Stimulated activated CD4-positive, alpha-beta T cell treated with anti-CD3 and anti-CD28 coated beads, Interleukin-2, amount 100 ng/mL, for 4 hours (primary cell): ENCODE measurements at regions not wholly inside any gene's neighbourhood (a gene's known extent, or its start where the extent isn't known, plus 50 kb on each side); places are given as distances from the start of the nearest gene placed in this dataset.
"Not testable (repeated sequence)": the region's sequence is repeated elsewhere in the genome, so short reads cannot be mapped to it uniquely, and the experiment has no call there.

Experiments used
- DNase-seq: peaks from one replicate; pipeline ENCODE4 v3.0.0-alpha.2; 2020; ENCODE audit warnings: low read depth

DNA sequence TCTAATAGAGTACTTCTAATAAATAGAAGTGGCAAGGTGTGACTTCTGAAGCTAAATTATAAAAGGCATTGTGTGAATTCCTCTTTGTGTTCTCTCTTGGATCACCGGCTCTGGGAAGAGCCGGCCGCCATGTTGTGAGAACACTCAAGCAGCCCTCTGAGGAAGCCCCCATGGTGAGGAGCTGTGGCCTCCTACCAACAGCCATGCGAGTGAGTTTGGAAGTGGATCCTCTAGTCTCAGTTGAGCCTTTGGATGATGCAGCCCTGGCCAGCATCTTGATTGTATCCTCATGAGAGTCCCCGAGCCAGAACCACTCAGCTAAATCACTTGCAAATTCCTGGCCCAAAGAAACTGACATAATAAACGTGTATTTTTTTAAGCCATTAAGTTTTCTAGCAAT is 94.5 kb upstream of the CARD11 start:
- no peak for DNase-seq

- DNase-seq: no peak
These were observed 95.3 kb upstream of the CARD11 start for GRCh38 chr7:3138997-3139396.

GRCh38 chr7:3140834-3141233 is 97.2 kb upstream of the CARD11 start:
- no peak for DNase-seq

DNA sequence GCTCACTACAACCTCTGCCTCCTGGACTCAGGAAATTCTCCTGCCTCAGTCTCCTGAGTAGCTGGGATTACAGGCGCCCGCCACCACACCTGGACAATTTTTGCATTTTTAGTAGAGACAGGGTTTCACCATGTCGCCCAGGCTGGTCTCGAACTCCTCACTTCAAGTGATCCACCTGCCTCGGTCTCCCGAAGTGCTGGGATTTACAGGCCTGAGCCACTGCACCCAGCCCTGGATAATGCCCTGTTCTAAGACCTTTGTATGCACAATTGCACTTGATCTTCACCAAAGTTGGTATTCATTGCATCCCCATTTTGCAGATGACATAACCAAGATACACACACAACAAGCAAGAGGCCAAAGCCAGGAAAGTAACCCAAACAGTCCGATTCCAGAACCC is 97.7 kb upstream of the CARD11 start:
- no peak for DNase-seq

- no peak for DNase-seq
These were observed 100.5 kb upstream of the CARD11 start for GRCh38 chr7:3143869-3144775.

DNA sequence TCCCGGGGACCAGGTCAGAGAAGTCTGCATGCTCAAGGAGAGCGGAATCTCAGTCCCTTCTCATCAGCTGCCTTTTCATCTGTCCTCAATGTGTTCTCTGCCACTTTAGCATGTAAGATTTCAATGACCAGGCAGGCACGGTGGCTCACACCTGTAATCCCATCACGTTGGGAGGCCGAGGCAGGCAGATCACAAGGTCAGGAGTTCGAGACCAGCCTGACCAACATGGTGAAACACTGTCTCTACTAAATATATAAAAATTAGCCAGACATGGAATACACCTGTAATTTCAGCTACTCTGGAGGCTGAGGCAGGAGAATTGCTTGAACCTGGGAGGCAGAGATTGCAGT is 101.1 kb upstream of the CARD11 start:
- not testable (repeated sequence) for DNase-seq

DNA sequence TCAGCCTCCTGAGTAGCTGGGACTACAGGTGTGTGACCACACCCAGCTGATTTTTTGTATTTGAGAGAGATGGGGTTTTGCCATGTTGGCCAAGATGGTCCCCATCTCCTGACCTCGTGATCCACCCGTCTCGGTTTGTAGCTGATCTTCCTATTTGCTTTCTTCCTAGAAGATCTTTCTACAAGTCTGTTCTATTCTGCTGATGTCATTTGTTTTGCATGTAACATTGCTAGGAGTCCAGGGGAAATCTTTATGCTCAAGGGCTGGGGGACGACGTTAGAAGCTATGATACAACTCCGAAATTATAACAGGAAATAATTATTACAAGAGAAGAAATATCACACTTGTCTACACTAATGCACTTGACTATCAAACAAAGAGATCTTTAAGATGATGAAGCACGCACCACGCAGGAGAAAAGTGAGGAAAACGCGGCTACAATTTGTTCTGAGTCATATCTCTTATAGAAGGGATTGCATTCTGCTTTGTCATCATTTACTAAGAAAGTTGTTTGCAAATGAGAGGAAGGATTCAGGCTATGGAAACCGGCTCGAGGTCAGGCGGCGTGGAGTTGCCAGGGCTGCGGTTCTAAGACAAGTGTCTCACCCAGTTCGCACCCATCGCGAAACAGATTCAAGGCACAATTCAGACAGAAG is 103.0 kb upstream of the CARD11 start:
- no peak for DNase-seq

GRCh38 chr7:3148471-3148870 is 104.8 kb upstream of the CARD11 start:
- not testable (repeated sequence) for DNase-seq

DNA sequence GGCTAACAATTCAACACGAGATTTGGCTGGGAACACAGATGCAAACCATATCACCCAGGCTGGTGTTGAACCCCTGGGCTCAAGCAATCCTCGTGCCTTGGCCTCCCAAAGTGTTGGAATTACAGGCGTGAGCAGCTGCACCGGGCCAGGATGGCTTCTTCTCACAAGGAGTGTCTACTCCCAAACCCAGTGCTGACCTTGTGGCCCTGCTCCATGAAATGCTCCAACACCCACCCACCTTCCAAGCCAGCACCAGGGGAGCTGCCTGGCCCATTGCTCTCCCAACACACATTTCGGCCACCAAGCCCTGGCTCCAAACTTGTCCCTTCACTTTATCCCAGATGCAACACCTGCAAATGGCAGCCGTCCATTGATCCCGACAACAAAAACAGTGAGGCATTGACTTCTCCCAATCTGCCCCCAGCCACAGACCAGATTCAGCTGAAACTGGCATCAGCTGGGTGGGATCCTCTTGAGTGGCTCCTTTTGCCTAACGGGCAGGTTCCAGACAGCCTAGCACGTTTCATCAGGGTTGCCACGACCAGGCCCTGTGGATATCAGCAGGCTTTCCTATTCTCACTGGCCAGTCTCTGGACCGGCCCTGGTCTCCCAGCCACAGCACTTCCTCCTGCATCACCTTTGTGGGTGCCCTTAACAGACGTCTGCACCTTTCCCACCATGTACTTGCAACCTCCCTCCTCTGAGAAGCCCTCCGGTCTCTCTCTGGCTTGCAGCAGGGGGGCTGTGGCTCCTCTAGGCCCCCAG is 105.7 kb upstream of the CARD11 start:
- no peak for DNase-seq

DNA sequence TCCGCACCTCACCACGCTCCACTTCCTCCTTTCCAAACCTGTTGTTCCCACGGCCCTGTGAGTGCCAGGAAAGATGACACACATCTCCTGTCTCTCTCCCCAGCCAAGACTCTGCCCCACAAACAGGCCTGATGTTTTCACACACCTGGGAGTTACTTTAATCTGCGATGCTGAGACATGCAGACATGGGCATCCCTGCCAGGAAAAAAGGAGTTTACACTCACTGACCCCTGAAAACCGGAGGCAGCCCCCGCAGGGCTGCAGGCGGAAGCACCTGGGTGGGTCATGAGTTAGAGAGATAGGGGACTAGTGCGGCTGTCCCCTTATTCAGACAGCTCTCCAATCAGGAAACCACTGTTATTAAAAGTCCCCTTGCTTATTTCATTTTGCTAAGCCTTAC is 106.4 kb upstream of the CARD11 start:
- DNase-seq: no peak

DNA sequence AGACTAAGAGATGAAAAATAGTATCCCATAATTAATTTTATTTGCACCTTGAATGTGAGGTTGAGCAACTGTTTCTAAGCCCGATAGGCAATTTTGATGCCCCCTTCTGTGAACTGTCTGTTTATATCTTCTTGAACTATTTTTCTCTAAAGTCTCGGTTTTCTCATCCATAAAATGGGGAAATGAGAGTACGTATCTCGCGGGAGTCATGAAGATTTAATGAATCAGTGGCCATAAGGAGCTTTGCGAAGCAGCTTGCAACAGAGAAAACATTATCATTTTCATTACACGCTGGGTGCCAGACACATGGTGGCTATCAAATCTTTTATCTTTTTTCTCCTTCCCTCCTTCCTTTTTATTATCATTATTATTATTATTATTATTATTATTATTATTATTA is 108.1 kb upstream of the CARD11 start:
- DNase-seq: no peak

- DNase-seq: no peak
These were observed 109.0 kb upstream of the CARD11 start for GRCh38 chr7:3152714-3153113.

GRCh38 chr7:3153118-3153517 is 109.5 kb upstream of the CARD11 start:
- DNase-seq: no peak

DNA sequence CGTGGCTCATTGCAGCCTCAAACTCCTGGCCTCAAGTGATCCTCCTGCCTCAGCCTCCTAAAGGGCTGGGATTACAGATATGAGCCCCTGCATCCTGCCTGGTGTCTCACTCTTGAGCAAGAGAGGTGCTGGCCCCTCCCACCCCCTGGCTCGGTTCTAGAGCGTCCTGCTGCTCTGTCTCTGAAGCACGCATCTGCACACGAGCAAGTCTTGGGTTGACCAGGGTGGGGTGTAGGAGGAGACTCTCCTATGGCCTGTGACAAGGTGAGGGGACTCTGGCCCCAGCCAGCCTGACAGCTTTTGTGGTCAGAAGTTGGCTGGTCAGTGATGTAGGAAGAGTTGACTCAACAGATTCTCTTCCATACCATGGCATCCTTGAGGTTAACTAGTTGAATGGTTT is 110.7 kb upstream of the CARD11 start:
- DNase-seq: no peak

DNA sequence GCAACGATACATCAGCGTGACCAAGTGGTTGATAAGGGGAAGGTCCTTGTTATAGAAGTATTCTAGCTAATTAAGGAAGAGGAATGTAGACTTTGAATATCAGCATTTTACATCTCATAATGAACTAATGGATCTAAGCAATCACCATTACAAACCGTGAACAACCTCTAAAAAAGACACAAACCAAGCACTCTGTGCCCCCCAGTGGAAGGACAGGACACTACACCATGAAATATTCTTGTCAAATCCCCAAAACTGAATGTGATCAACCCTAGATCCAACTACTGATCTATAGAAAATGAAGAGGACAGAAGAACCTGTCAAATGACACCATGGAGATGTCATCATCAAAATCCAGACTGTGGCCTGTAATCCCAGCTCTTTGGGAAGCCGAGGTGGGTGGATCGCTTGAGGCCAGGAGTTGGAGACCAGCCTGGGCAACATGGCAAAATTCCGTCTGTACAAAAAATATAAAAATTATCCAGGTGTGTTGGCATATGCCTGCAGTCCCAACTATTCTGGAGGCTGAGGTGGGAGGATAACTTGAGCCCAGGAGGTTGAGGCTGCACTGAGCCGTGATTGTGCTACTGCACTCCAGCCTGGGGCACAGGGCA is 111.3 kb upstream of the CARD11 start:
- DNase-seq: peak; percentile 54

GRCh38 chr7:3156508-3156907 is 112.8 kb upstream of the CARD11 start:
- no peak for DNase-seq

DNA sequence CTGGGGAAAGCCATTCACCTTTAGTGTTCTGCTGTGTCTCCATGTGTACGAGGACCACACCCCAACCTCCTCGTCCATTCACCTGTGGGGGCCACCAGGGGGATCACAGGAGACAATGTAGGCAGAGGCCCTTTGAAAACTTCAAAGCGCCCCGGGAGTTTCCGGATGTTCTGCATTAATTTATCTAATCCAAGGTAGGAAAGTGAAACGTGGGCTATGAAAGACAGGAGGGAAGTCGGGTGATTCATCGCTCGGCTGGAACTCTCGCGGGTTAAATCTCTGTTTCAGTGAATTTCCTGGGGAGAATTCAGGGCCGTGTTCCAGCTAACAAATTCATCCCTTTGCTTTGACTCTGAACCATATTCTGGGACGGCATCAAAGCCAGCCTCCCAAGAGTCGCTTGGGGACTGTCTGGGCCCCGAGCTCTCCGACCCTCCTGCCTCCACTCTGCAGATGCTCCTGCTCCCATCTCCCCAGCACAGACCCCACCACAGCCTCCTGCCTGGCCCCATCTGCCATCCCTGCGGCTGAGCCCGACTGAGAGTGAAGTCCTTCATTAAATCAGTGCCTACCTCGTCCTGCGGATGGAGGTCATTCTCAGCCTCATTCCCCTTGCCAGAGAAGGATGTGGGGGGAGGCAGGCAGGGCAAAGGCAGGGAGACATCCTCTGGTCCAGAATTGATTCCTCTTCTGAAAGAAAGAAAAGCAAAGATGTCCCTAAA is 114.1 kb upstream of the CARD11 start:
- DNase-seq: no peak

GRCh38 chr7:3158341-3158760 is 114.7 kb upstream of the CARD11 start:
- DNase-seq: no peak

DNA sequence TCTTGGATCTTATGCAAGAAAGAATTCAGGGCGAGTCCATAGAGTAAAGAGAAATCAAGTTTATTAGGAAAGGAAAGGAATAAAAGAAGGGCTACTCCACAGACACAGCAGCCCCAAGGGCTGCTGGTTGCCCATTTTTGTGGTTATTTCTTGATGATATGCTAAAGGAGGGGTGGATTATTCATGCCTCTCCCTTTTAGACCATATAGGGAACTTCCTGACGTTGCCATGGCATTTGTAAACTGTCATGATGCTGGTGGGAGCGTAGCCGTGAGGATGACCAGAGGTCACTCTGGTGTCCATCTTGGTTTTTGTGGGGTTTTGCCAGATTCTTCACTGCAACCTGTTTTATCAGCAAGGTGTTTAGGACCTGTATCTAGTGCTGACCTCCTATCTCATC is 115.4 kb upstream of the CARD11 start:
- no peak for DNase-seq

DNA sequence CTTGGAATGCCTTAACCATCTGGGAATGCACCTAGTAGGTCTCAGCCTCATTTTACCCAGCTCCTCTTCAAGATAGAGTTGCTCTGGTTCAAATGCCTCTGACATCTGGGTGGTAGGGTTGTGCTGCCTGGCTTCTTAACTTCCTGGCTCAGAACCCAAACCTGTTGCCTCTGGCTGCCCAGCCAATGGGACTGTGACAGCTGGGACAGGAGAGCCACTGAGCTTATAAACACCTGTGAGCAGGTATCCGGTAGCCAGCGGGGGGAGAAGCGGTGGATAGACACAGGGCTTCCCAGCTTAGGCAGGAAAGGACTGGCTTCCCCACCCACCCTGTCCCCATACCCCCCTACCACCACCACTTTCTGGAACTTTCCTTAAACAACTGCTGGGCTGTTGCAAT is 115.8 kb upstream of the CARD11 start:
- DNase-seq: no peak

DNA sequence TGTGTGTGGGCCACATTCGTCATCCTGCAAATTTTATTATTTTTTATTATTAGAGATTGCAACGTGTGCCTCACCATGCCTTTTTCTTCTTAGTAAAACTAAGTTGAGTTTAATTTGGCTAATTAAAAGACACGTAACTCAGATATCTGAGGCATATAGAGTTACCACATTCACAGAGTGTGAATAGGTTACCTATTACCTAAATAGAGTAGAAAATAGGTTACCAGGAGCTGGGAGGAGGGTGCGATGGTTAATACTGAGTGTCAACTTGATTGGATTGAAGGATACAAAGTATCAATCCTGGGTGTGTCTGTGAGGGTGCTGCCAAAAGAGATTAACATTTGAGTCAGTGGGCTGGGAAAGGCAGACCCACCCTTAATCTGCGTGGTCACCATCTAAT is 116.3 kb upstream of the CARD11 start:
- not testable (repeated sequence) for DNase-seq

DNA sequence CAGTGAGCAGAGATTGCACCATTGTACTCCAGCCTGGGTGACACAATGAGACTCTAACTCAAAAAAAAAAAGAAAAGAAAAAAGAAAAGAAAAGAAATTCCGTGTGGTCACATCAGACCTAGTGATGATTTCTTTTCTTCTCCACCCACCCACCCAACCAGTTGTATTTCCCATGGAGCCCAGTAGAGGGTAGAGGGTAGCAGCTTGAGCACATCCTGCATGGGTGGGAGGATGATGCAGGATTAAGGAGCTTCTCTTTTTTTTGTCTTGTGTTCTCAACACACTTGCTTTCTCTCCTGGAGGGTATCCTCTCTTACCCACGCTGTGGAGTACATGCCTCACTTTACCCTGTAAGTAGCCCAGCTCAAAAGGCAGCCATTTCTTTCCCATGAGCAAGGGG is 118.6 kb upstream of the CARD11 start:
- no peak for DNase-seq
